GM18520 (cell line): ENCODE measurements at regions not wholly inside any gene's neighbourhood (a gene's known extent, or its start where the extent isn't known, plus 50 kb on each side); places are given as distances from the start of the nearest gene placed in this dataset.

Source experiments
- ATAC-seq: cut with Tn5 transposase; IDR thresholded peaks from one replicate; pipeline ENCODE4 v1.9.1; 2021; ENCODE audit not compliant: unreplicated experiment

DNA sequence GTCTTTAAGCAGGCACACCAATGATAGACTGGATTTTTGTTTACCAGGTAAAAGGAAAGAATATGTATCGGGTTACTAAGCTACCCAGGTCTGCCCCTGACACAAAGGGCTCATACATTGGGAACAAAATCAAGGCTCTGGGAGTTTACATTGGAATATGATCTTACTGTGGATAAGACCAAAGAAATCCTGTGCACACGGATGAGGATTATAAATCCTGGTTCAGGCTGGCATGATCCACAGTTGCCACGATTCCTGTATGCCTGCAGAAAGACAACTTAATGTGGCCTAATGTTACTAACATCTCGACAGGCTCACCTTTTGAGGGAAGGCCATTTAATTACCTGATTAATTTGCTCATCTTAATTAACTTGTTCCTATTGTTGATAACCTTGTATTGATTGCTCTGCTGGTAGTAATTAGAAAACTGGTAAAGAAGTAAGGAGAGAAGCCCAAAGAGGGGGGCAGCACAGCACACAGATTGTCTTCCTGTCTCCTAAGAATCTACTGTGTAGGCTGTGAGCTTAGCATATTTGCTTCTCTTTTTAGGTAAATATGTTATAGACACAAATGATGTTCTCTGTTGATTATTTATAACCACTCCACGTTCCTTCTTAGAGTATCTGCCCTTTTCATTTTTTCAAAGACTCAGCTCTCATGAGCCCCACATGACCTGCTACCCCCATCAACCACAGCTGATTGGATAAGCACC lies 51.0 kb upstream of the TOX3 start:
- ATAC-seq, result no peak

GRCh38 chr16:52597073-52597771 lies 50.3 kb upstream of the TOX3 start:
- ATAC-seq, result no peak
